ACHN (cell line): ENCODE measurements at regions not wholly inside any gene's neighbourhood (a gene's known extent, or its start where the extent isn't known, plus 50 kb on each side); places are given as distances from the start of the nearest gene placed in this dataset.
A peak's percentile ranks its signal among the peaks of the same experiment; 100 is the strongest.
"Not testable (repeated sequence)": the region's sequence is repeated elsewhere in the genome, so short reads cannot be mapped to it uniquely, and the experiment has no call there.

Source experiments
- DNase-seq: peaks from one replicate; pipeline ENCODE4 v3.0.0-alpha.2; 2015
- in situ Hi-C: cut with HindIII; loops from 2 replicates; pipeline ENCODE4 v1.10.0; 2017; ENCODE audit warnings: low sequenced_read_pairs, low pct_ligation_motif_present, low pct_unique_long_range_greater_than_20kb

- DNase-seq, result no peak
- in situ Hi-C loops, result no loop called here
Measured at GRCh38 chr2:38486213-38487026, 109.3 kb upstream of the ATL2 start.

- in situ Hi-C loops, result no loop called here
- DNase-seq, result no peak
Measured at GRCh38 chr2:38485734-38486133, 108.7 kb upstream of the ATL2 start.

GRCh38 chr2:38484957-38485356, 107.9 kb upstream of the ATL2 start:
- in situ Hi-C loops, result no loop called here
- no peak for DNase-seq

GRCh38 chr2:38483776-38484501, 106.9 kb upstream of the ATL2 start:
- no peak for DNase-seq
- in situ Hi-C loops, result no loop called here

GRCh38 chr2:38482710-38483109, 105.6 kb upstream of the ATL2 start:
- in situ Hi-C loops, DNase-seq: not testable (repeated sequence)

GRCh38 chr2:38480617-38481016, 103.5 kb upstream of the ATL2 start:
- no peak for DNase-seq
- in situ Hi-C loops, result no loop called here

GRCh38 chr2:38477006-38477405, 99.9 kb upstream of the ATL2 start:
- DNase-seq, result no peak
- in situ Hi-C loops, result no loop called here

GRCh38 chr2:38475567-38475881, 98.5 kb upstream of the ATL2 start:
- in situ Hi-C loops, result no loop called here
- DNase-seq, result no peak

GRCh38 chr2:38474715-38475566, 97.9 kb upstream of the ATL2 start:
- no peak for DNase-seq
- in situ Hi-C loops, result no loop called here

GRCh38 chr2:38474021-38474456, 97.0 kb upstream of the ATL2 start:
- no peak for DNase-seq
- in situ Hi-C loops, result no loop called here

- in situ Hi-C loops, result no loop called here
Measured at GRCh38 chr2:38473333-38474005, 96.4 kb upstream of the ATL2 start.

GRCh38 chr2:38470115-38470514, 93.0 kb upstream of the ATL2 start:
- in situ Hi-C loops, result no loop called here

More at GRCh38 chr2:38473333-38474005, 96.4 kb upstream of the ATL2 start:
- no peak for DNase-seq

GRCh38 chr2:38467768-38468455, 90.8 kb upstream of the ATL2 start:
- in situ Hi-C loops, result no loop called here

More at GRCh38 chr2:38470115-38470514, 93.0 kb upstream of the ATL2 start:
- DNase-seq, result no peak

GRCh38 chr2:38466876-38467767, 90.0 kb upstream of the ATL2 start:
- in situ Hi-C loops, result no loop called here
- no peak for DNase-seq

More at GRCh38 chr2:38467768-38468455, 90.8 kb upstream of the ATL2 start:
- DNase-seq, result no peak

- in situ Hi-C loops, result no loop called here
Measured at GRCh38 chr2:38466409-38466808, 89.3 kb upstream of the ATL2 start.

GRCh38 chr2:38465789-38466127, 88.7 kb upstream of the ATL2 start:
- in situ Hi-C loops, result no loop called here
- DNase-seq, result peak; percentile 57

More at GRCh38 chr2:38466409-38466808, 89.3 kb upstream of the ATL2 start:
- DNase-seq, result no peak
